A549 (cell line): ENCODE measurements at regions not wholly inside any gene's neighbourhood (a gene's known extent, or its start where the extent isn't known, plus 50 kb on each side); places are given as distances from the start of the nearest gene placed in this dataset.

Experiments used
- ATAC-seq, 2 experiments: fragments of 200-7000 bp in 1 of 2; fragments of >200 bp in 1 of 2; cut with Nextera tagmentation in 1 of 2; cut with Tn5 transposase in 1 of 2; 3 replicates each; pipeline versions ENCODE4 v1.8.0 to v1.9.1; 2018 to 2020; ENCODE audit warnings: mild to moderate bottlenecking in 1 of 2, moderate library complexity in 1 of 2
- CTCF ChIA-PET: fragments of 300-600 bp; sonication (Branson Sonifier 250); formaldehyde crosslinking; extraction: SDS; loops from one replicate; lab custom pipeline; 2021; ENCODE audit warnings: antibody characterized with exemption, inconsistent platforms; lab: Yijun Ruan, JAX
- POLR2A ChIA-PET: fragments of 350-600 bp; formaldehyde crosslinking; extraction: SDS; loops from one replicate; lab custom pipeline; 2021; ENCODE audit warnings: antibody characterized with exemption, inconsistent platforms; lab: Yijun Ruan, JAX
- DNase-seq, 2 experiments: peaks; one replicate each; pipeline versions ENCODE4 v3.0.0 to v3.0.0-alpha.2; 2011 to 2016; ENCODE audit warnings: low read depth in 1 of 2, low spot score in 1 of 2
- FAIRE-seq: peaks from 2 replicates; lab custom pipeline; 2011; peaks lifted over from hg19 to GRCh38; lab: Jason Lieb, UNC
- H3K27ac ChIP-seq, 2 experiments: fragments of >200 bp; sonication (Bioruptor Twin); formaldehyde crosslinking; 3 replicates each; pipeline ENCODE4 v1.5.1; 2016 to 2017
- H3K4me1 ChIP-seq: fragments of >200 bp; sonication (Bioruptor Twin); formaldehyde crosslinking; 3 replicates; pipeline ENCODE4 v1.6.1; 2016
- H3K4me2 ChIP-seq: fragments of >200 bp; sonication (Bioruptor Twin); formaldehyde crosslinking; 3 replicates; pipeline ENCODE4 v1.6.1; 2016
- H3K4me3 ChIP-seq: fragments of >200 bp; sonication (Bioruptor Twin); formaldehyde crosslinking; 3 replicates; pipeline ENCODE4 v1.5.1; 2016
- H3K9me3 ChIP-seq: fragments of >200 bp; sonication (Bioruptor Twin); formaldehyde crosslinking; 3 replicates; pipeline ENCODE4 v1.6.1; 2016
- ATOH8 ChIP-seq: fragments of 250-450 bp; sonication (Bioruptor Pico); IDR thresholded peaks from 2 replicates; pipeline ENCODE4 v1.5.0; 2020; ENCODE audit warnings: low read depth, mild to moderate bottlenecking, moderate library complexity
- BCL3 ChIP-seq: fragments of >200 bp; sonication (Bioruptor Twin); formaldehyde crosslinking; IDR thresholded peaks from 3 replicates; pipeline ENCODE4 v1.6.1; 2016
- CBX2 ChIP-seq: fragments of 200-600 bp; sonication (generic); IDR thresholded peaks from 2 replicates; pipeline ENCODE4 v1.6.1; 2016; ENCODE audit warnings: low read depth, mild to moderate bottlenecking, borderline replicate concordance
- CEBPB ChIP-seq, 2 experiments: fragments of >200 bp in 1 of 2; sonication (Bioruptor Twin) in 1 of 2; formaldehyde crosslinking in 1 of 2; IDR thresholded peaks; 2 replicates each; pipeline ENCODE4 v1.6.1; 2012 to 2016
- CHD4 ChIP-seq: fragments of 200-600 bp; sonication (generic); IDR thresholded peaks from 2 replicates; pipeline ENCODE4 v1.6.1; 2016; ENCODE audit warnings: antibody characterized with exemption, mild to moderate bottlenecking, borderline replicate concordance
- EHF ChIP-seq: fragments of 250-450 bp; sonication (Bioruptor Pico); IDR thresholded peaks from 2 replicates; pipeline ENCODE4 v1.5.0; 2020; ENCODE audit warnings: mild to moderate bottlenecking
- EP300 ChIP-seq, 2 experiments: fragments of >200 bp; sonication (Bioruptor Twin); formaldehyde crosslinking; IDR thresholded peaks; 2 replicates in 1 of 2; 3 replicates in 1 of 2; pipeline ENCODE4 v1.6.1; 2016 to 2017
- FOSB ChIP-seq: fragments of 250-450 bp; sonication (Bioruptor Pico); IDR thresholded peaks from 2 replicates; pipeline ENCODE4 v1.5.0; 2020; ENCODE audit warnings: mild to moderate bottlenecking, moderate library complexity
- FOSL2 ChIP-seq, 2 experiments: fragments of 450-650 bp in 1 of 2; fragments of >200 bp in 1 of 2; sonication (Bioruptor Twin) in 1 of 2; formaldehyde crosslinking; IDR thresholded peaks; 2 replicates each; pipeline versions ENCODE4 v1.5.0 to v1.6.1; 2016 to 2020; ENCODE audit warnings: mild to moderate bottlenecking in 1 of 2, moderate library complexity in 1 of 2
- HEYL ChIP-seq: fragments of 250-450 bp; sonication (Bioruptor Pico); IDR thresholded peaks from 2 replicates; pipeline ENCODE4 v1.8.0; 2021; ENCODE audit warnings: mild to moderate bottlenecking, moderate library complexity
- HOXA7 ChIP-seq: fragments of 250-450 bp; sonication (Bioruptor Pico); IDR thresholded peaks from 2 replicates; pipeline ENCODE4 v1.5.0; 2020; ENCODE audit warnings: mild to moderate bottlenecking, moderate library complexity
- HOXB5 ChIP-seq: fragments of 250-450 bp; sonication (Bioruptor Pico); IDR thresholded peaks from 2 replicates; pipeline ENCODE4 v1.5.0; 2020; ENCODE audit warnings: mild to moderate bottlenecking, moderate library complexity
- JUNB ChIP-seq: fragments of >200 bp; sonication (Bioruptor Twin); formaldehyde crosslinking; IDR thresholded peaks from 2 replicates; pipeline ENCODE4 v1.6.1; 2016
- KDM1A ChIP-seq: fragments of 200-600 bp; sonication (generic); IDR thresholded peaks from 2 replicates; pipeline ENCODE4 v1.6.1; 2016; ENCODE audit warnings: low read depth, mild to moderate bottlenecking
- KDM5A ChIP-seq: fragments of 200-600 bp; sonication (generic); IDR thresholded peaks from 2 replicates; pipeline ENCODE4 v1.6.1; 2016; ENCODE audit warnings: antibody characterized with exemption, mild to moderate bottlenecking
- MYC ChIP-seq: IDR thresholded peaks from 2 replicates; pipeline ENCODE4 v1.6.1; 2012; ENCODE audit warnings: mild to moderate bottlenecking, inconsistent platforms, low read length, improper control_type of control experiment, borderline replicate concordance
- PHF8 ChIP-seq: fragments of 200-600 bp; sonication (generic); IDR thresholded peaks from 2 replicates; pipeline ENCODE4 v1.6.1; 2016; ENCODE audit warnings: low read depth, mild to moderate bottlenecking, antibody characterized with exemption, moderate library complexity, borderline replicate concordance
- POLR2A ChIP-seq: IDR thresholded peaks from 2 replicates; pipeline ENCODE4 v1.6.1; 2012; ENCODE audit warnings: mild to moderate bottlenecking, low read length
- RAD21 ChIP-seq, 2 experiments: fragments of >200 bp in 1 of 2; sonication (Bioruptor Twin) in 1 of 2; formaldehyde crosslinking in 1 of 2; IDR thresholded peaks in 1 of 2; conservative IDR thresholded peaks in 1 of 2; 2 replicates in 1 of 2; 3 replicates in 1 of 2; pipeline ENCODE4 v1.6.1; 2012 to 2018; ENCODE audit warnings: inconsistent platforms in 1 of 2
- RCOR1 ChIP-seq: fragments of 150-350 bp; IDR thresholded peaks from 2 replicates; pipeline ENCODE4 v1.6.1; 2014; ENCODE audit warnings: antibody characterized with exemption, low read length, low read depth
- REST ChIP-seq: fragments of 200-600 bp; sonication (generic); IDR thresholded peaks from 2 replicates; pipeline ENCODE4 v1.6.1; 2016; ENCODE audit warnings: antibody characterized with exemption, mild to moderate bottlenecking, moderate library complexity
- SREBF2 ChIP-seq: fragments of 450-650 bp; IDR thresholded peaks from 2 replicates; pipeline ENCODE4 v1.6.1; 2014; ENCODE audit warnings: mild to moderate bottlenecking, moderate library complexity
- TFCP2L1 ChIP-seq: fragments of 250-450 bp; sonication (Bioruptor Pico); IDR thresholded peaks from 2 replicates; pipeline ENCODE4 v1.5.0; 2021; ENCODE audit warnings: mild to moderate bottlenecking
- USF2 ChIP-seq: fragments of 450-650 bp; IDR thresholded peaks from 2 replicates; pipeline ENCODE4 v1.6.1; 2014; ENCODE audit warnings: antibody characterized with exemption
- ZC3H11A ChIP-seq: fragments of 450-650 bp; IDR thresholded peaks from 2 replicates; pipeline ENCODE4 v1.6.1; 2014; ENCODE audit warnings: antibody characterized with exemption, mild to moderate bottlenecking
- ZFP36 ChIP-seq: fragments of 450-650 bp; IDR thresholded peaks from 2 replicates; pipeline ENCODE4 v1.6.1; 2014; ENCODE audit warnings: borderline replicate concordance; ENCODE audit not compliant: partially characterized antibody
- ZNF302 ChIP-seq: fragments of 250-450 bp; sonication (Bioruptor Pico); IDR thresholded peaks from 2 replicates; pipeline ENCODE4 v1.9.0; 2021; ENCODE audit warnings: inconsistent platforms, mild to moderate bottlenecking, moderate library complexity
- ZSCAN20 ChIP-seq: fragments of 250-450 bp; sonication (Bioruptor Pico); IDR thresholded peaks from 2 replicates; pipeline ENCODE4 v1.8.0; 2022; ENCODE audit warnings: mild to moderate bottlenecking, moderate library complexity
- WGBS: methylation state at CpG from one replicate; pipeline ENCODE4 v1.1.6; 2017; ENCODE audit errors: missing lambda C conversion rate; 5-methylcytosine and 5-hydroxymethylcytosine counted together
- TF ChIP-seq, protein P1 (sequence below): IDR thresholded peaks from 2 replicates; pipeline ENCODE4 v1.6.1; 2012
- TF ChIP-seq, protein P2 (sequence below): fragments of >200 bp; sonication (Bioruptor Twin); formaldehyde crosslinking; IDR thresholded peaks from 2 replicates; pipeline ENCODE4 v1.6.1; 2016

GRCh38 chr7:42431873-42432272 is 194.9 kb upstream of the GLI3 start:
- H3K9me3 ChIP-seq = no peaks in the 10 kb centered on the region
- H3K4me2 ChIP-seq = no peak overlapping the region
- H3K4me3 ChIP-seq = no peak overlapping the region
- no peak overlapping the region for H3K27ac ChIP-seq
- TF ChIP-seq TFCP2L1 (CRISPR knock-in tag) (no peak), REST (no peak), EHF (CRISPR knock-in tag) (no peak), JUNB (no peak), FOSB (CRISPR knock-in tag) (no peak), RAD21 (conservative IDR thresholded peaks at IDR 0.05 in 1 of 2, IDR thresholded peaks at IDR 0.05 in 1 of 2) (no peak), FOSL2 (IDR thresholded peaks at IDR 0.05) (no peak), FOSL2 (CRISPR knock-in tag; IDR thresholded peaks at IDR 0.05) (no peak), EP300 (IDR thresholded peaks at IDR 0.05) (no peak), HOXA7 (CRISPR knock-in tag) (no peak), CHD4 (no peak), RCOR1 (no peak), KDM5A (no peak), ATOH8 (CRISPR knock-in tag) (no peak)
- TF ChIP-seq, protein P1, sequence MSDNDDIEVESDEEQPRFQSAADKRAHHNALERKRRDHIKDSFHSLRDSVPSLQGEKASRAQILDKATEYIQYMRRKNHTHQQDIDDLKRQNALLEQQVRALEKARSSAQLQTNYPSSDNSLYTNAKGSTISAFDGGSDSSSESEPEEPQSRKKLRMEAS = no peak
- TF ChIP-seq, protein P2, sequence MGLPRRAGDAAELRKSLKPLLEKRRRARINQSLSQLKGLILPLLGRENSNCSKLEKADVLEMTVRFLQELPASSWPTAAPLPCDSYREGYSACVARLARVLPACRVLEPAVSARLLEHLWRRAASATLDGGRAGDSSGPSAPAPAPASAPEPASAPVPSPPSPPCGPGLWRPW = no peak
- ChIA-PET CTCF (no interaction called here), POLR2A (no interaction called here)
- WGBS = 0% methylated on average over 2 of the region's 2 CpGs
- no peak for FAIRE-seq
- no peak for DNase-seq
- no peaks in the 10 kb centered on the region for H3K4me1 ChIP-seq
- no peak for ATAC-seq

DNA sequence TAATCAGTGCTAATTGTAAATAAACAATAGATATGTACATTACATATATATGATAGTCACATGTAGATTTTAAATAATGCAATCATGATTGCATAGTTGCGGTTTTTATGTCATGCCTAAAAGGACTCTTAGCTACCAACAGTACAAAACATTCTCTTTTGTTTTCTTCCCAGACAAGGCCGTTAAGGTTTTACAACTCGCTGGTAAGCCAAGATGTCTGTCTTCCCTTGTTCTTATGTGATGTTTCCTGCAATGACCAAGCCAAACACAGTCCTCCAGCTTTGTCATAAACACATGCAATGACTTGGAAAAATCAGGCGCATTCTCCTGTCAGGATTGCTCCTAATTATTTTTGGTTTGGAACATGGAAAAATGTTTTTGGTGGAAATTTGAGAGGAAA is 192.3 kb upstream of the GLI3 start:
- H3K4me1 ChIP-seq = no peaks in the 10 kb centered on the region
- H3K27ac ChIP-seq = no peak overlapping the region
- no peaks in the 10 kb centered on the region for H3K9me3 ChIP-seq
- no peak overlapping the region for H3K4me3 ChIP-seq
- CTCF ChIA-PET = interaction anchor here (0.9 kb wide), 1 partner anchor 9 kb away, joined by 3 read pairs; no protein-coding TSS in a partner anchor
- POLR2A ChIA-PET = no interaction called here
- ATAC-seq (no peak), DNase-seq (no peak), FAIRE-seq (peak; percentile 13)
- TF ChIP-seq BCL3 (no peak), CBX2 (no peak), HOXB5 (no peak), CEBPB (IDR thresholded peaks at IDR 0.05) (no peak), ZC3H11A (no peak), EHF (CRISPR knock-in tag) (no peak), JUNB (no peak), ZFP36 (no peak), ZSCAN20 (CRISPR knock-in tag) (no peak), RAD21 (conservative IDR thresholded peaks at IDR 0.05 in 1 of 2, IDR thresholded peaks at IDR 0.05 in 1 of 2) (no peak), SREBF2 (no peak), ZNF302 (CRISPR knock-in tag) (no peak), PHF8 (no peak), HEYL (CRISPR knock-in tag) (no peak), KDM1A (no peak), POLR2A (no peak), USF2 (no peak), MYC (no peak), FOSB (CRISPR knock-in tag) (no peak)
- TF ChIP-seq, protein P2 = no peak
- 30% methylated on average over 4 of the region's 4 CpGs for WGBS
- no peak overlapping the region for H3K4me2 ChIP-seq
